ENCODE measurements at regions not wholly inside any gene's neighbourhood (a gene's known extent, or its start where the extent isn't known, plus 50 kb on each side); places are given as distances from the start of the nearest gene placed in this dataset.

DNA sequence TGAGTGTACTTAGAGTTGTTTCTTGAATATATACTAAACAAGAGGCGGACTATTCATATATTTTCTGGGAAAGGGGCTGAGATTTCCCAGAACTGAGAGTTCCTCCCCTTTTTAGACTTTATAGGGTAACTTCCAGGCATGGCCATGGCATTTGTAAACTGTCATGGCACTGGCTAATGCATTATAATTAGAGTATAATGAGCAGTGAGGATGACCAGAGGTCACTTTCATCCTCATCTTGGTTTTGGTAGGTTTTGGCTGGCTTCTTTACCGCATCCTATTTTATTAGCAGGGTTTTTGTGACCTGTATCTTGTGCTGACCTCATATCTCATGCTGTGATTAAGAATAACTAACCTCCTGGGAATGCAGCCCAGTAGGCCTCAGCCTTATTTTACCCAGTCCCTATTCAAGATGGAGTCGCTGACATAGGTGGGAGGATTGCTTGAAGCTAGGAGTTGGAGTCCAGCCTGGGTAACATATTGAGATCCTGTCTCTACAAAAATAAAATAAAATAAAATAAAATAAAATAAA, 91.4 kb downstream of the MOBP start:
- TF ChIP-seq CTCF (IDR thresholded peaks at IDR 0.05; ENCODE audit: poor library complexity) = no peak
- TF ChIP-seq EZH2 (IDR thresholded peaks at IDR 0.05; ENCODE audit: borderline replicate concordance) = no peak

Data from hepatocyte (in vitro differentiated cells).